Erythroblast (primary cell): ENCODE measurements at regions not wholly inside any gene's neighbourhood (a gene's known extent, or its start where the extent isn't known, plus 50 kb on each side); places are given as distances from the start of the nearest gene placed in this dataset.

Source experiments
- GATA1 ChIP-seq: IDR thresholded peaks from 2 replicates; pipeline ENCODE4 v1.6.1; 2011; ENCODE audit warnings: low read depth, mild to moderate bottlenecking, control low read depth, low read length, moderate library complexity
- POLR2A ChIP-seq: IDR thresholded peaks from 2 replicates; pipeline ENCODE4 v1.6.1; 2011; ENCODE audit warnings: mild to moderate bottlenecking, low read length

DNA sequence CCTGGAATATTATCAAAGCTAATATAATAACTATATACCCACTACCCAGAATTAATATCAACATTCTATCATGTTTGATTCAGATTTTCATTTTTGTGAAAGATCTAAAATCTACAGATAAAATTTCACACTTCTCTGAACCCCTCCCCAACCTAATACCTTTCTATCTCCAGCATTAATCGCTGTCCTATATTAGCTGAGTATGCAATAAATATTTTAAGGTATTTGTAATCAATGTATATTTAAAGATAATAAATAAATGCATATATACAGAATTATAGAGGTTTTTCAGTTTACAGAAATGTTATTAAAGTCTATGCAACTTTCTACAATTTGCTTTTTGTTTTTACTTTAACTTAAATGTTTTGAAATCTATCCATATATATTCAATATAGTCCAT, 156.7 kb upstream of the NRSN1 start:
- TF ChIP-seq POLR2A (no peak), GATA1 (no peak)
